ENCODE measurements at regions not wholly inside any gene's neighbourhood (a gene's known extent, or its start where the extent isn't known, plus 50 kb on each side); places are given as distances from the start of the nearest gene placed in this dataset.

- no peaks in the 10 kb centered on the region for H3K9me3 ChIP-seq (ENCODE audit: insufficient read depth, low read length, severe bottlenecking)
- no peaks in the 10 kb centered on the region for H3K4me1 ChIP-seq (ENCODE audit: insufficient read depth, low read length)
- no peak for ATAC-seq (ENCODE audit: insufficient read depth, low read depth)
- TF ChIP-seq CTCF (IDR thresholded peaks at IDR 0.05; ENCODE audit: borderline replicate concordance, extremely low read depth, low read length, poor library complexity, severe bottlenecking) (no peak), EZH2 (IDR thresholded peaks at IDR 0.05; ENCODE audit: borderline replicate concordance, low read depth, low read length, severe bottlenecking) (no peak)
- H3K27ac ChIP-seq (ENCODE audit: low read length), result no peak overlapping the region
- no peaks in the 10 kb centered on the region for H3K79me2 ChIP-seq (ENCODE audit: insufficient read depth, low read length)
- no peak overlapping the region for H3K9ac ChIP-seq (ENCODE audit: low read depth, low read length)
- peaks cover 3% of the 10 kb centered on the region for H3K27me3 ChIP-seq (ENCODE audit: insufficient read depth, low read length, poor library complexity)
- H3K36me3 ChIP-seq (ENCODE audit: insufficient read depth, low read length), result no peaks in the 10 kb centered on the region
- no peak overlapping the region for H2AFZ ChIP-seq (ENCODE audit: low read depth, low read length)
- no peak overlapping the region for H3K4me2 ChIP-seq (ENCODE audit: insufficient read depth, low read length)
- no peaks in the 10 kb centered on the region for H4K20me1 ChIP-seq (ENCODE audit: insufficient read depth, low read length)
- DNase-seq, result no peak
- no peak overlapping the region for H3K4me3 ChIP-seq (ENCODE audit: low read depth in 1 of 2, low read length in 2 of 2)
Observed at GRCh38 chr7:50854247-50854646, 71.6 kb upstream of the GRB10 start.

GRCh38 chr7:50853311-50853710 lies 70.6 kb upstream of the GRB10 start:
- no peak for ATAC-seq (ENCODE audit: insufficient read depth, low read depth)
- Histone ChIP-seq H3K9me3 (ENCODE audit: insufficient read depth, low read length, severe bottlenecking) (no peaks in the 10 kb centered on the region), H3K4me2 (ENCODE audit: insufficient read depth, low read length) (no peak overlapping the region), H3K27ac (ENCODE audit: low read length) (no peak overlapping the region), H3K36me3 (ENCODE audit: insufficient read depth, low read length) (no peaks in the 10 kb centered on the region), H3K4me1 (ENCODE audit: insufficient read depth, low read length) (no peaks in the 10 kb centered on the region), H3K27me3 (ENCODE audit: insufficient read depth, low read length, poor library complexity) (peaks cover 4% of the 10 kb centered on the region), H3K9ac (ENCODE audit: low read depth, low read length) (no peak overlapping the region), H3K4me3 (ENCODE audit: low read depth in 1 of 2, low read length in 2 of 2) (no peak overlapping the region), H3K79me2 (ENCODE audit: insufficient read depth, low read length) (no peaks in the 10 kb centered on the region), H2AFZ (ENCODE audit: low read depth, low read length) (no peak overlapping the region), H4K20me1 (ENCODE audit: insufficient read depth, low read length) (no peaks in the 10 kb centered on the region)
- no peak for TF ChIP-seq EZH2 (IDR thresholded peaks at IDR 0.05; ENCODE audit: borderline replicate concordance, low read depth, low read length, severe bottlenecking)
- no peak for TF ChIP-seq CTCF (IDR thresholded peaks at IDR 0.05; ENCODE audit: borderline replicate concordance, extremely low read depth, low read length, poor library complexity, severe bottlenecking)
- no peak for DNase-seq

- no peak overlapping the region for H3K4me3 ChIP-seq (ENCODE audit: low read depth in 1 of 2, low read length in 2 of 2)
- H3K36me3 ChIP-seq (ENCODE audit: insufficient read depth, low read length), result no peaks in the 10 kb centered on the region
- H3K4me2 ChIP-seq (ENCODE audit: insufficient read depth, low read length), result no peak overlapping the region
- H3K9me3 ChIP-seq (ENCODE audit: insufficient read depth, low read length, severe bottlenecking), result no peaks in the 10 kb centered on the region
- peaks cover 4% of the 10 kb centered on the region for H3K27me3 ChIP-seq (ENCODE audit: insufficient read depth, low read length, poor library complexity)
- no peak overlapping the region for H3K27ac ChIP-seq (ENCODE audit: low read length)
- DNase-seq (no peak), ATAC-seq (ENCODE audit: insufficient read depth, low read depth) (no peak)
- H3K9ac ChIP-seq (ENCODE audit: low read depth, low read length), result no peak overlapping the region
- no peaks in the 10 kb centered on the region for H4K20me1 ChIP-seq (ENCODE audit: insufficient read depth, low read length)
- no peak overlapping the region for H2AFZ ChIP-seq (ENCODE audit: low read depth, low read length)
- no peaks in the 10 kb centered on the region for H3K4me1 ChIP-seq (ENCODE audit: insufficient read depth, low read length)
- TF ChIP-seq EZH2 (IDR thresholded peaks at IDR 0.05; ENCODE audit: borderline replicate concordance, low read depth, low read length, severe bottlenecking) (no peak), CTCF (IDR thresholded peaks at IDR 0.05; ENCODE audit: borderline replicate concordance, extremely low read depth, low read length, poor library complexity, severe bottlenecking) (no peak)
- no peaks in the 10 kb centered on the region for H3K79me2 ChIP-seq (ENCODE audit: insufficient read depth, low read length)
Observed at GRCh38 chr7:50852901-50853300, 70.2 kb upstream of the GRB10 start.

- Histone ChIP-seq H3K9ac (ENCODE audit: low read depth, low read length) (no peak overlapping the region), H4K20me1 (ENCODE audit: insufficient read depth, low read length) (no peaks in the 10 kb centered on the region), H3K4me3 (ENCODE audit: low read depth in 1 of 2, low read length in 2 of 2) (no peak overlapping the region), H3K27me3 (ENCODE audit: insufficient read depth, low read length, poor library complexity) (peaks cover 4% of the 10 kb centered on the region), H2AFZ (ENCODE audit: low read depth, low read length) (no peak overlapping the region), H3K27ac (ENCODE audit: low read length) (no peak overlapping the region), H3K79me2 (ENCODE audit: insufficient read depth, low read length) (no peaks in the 10 kb centered on the region), H3K4me1 (ENCODE audit: insufficient read depth, low read length) (no peaks in the 10 kb centered on the region), H3K4me2 (ENCODE audit: insufficient read depth, low read length) (no peak overlapping the region), H3K9me3 (ENCODE audit: insufficient read depth, low read length, severe bottlenecking) (no peaks in the 10 kb centered on the region), H3K36me3 (ENCODE audit: insufficient read depth, low read length) (no peaks in the 10 kb centered on the region)
- ATAC-seq (ENCODE audit: insufficient read depth, low read depth), result no peak
- no peak for TF ChIP-seq EZH2 (IDR thresholded peaks at IDR 0.05; ENCODE audit: borderline replicate concordance, low read depth, low read length, severe bottlenecking)
- no peak for TF ChIP-seq CTCF (IDR thresholded peaks at IDR 0.05; ENCODE audit: borderline replicate concordance, extremely low read depth, low read length, poor library complexity, severe bottlenecking)
- no peak for DNase-seq
Observed at GRCh38 chr7:50851891-50852290, 69.2 kb upstream of the GRB10 start.
